ENCODE measurements at regions not wholly inside any gene's neighbourhood (a gene's known extent, or its start where the extent isn't known, plus 50 kb on each side); places are given as distances from the start of the nearest gene placed in this dataset.

DNA sequence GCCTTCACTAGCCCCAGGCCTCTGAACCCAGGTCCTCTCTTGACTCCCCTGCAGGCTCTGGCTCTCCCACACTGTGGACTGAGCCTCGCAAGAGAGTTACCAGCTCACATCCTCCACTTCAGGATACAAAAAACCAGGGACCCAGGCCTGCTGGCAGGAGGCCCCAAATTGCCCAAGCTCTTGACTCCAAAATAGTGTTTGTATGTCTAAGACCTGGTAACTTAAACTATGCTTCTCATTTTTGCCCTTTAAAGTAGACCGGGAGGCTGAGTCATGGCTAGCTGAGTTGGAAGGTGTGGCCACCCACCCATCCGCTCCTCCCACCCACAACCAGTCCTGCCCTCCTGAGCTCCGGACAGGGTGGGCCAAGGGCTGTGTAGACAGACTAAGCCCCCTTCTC is 250.0 kb downstream of the SOX9 start:
- Histone ChIP-seq H2AFZ (ENCODE audit: insufficient read depth, low read depth, low read length, poor library complexity, severe bottlenecking) (no peak overlapping the region), H3K27ac (ENCODE audit: low read depth in 1 of 2, low read length in 2 of 2) (no peak overlapping the region), H3K9ac (ENCODE audit: insufficient read depth, low read length, poor library complexity, severe bottlenecking) (no peak overlapping the region), H3K27me3 (ENCODE audit: control insufficient read depth in 2 of 2, insufficient read depth in 2 of 2, low read length in 2 of 2) (no peaks in the 10 kb centered on the region), H3K4me3 (replicated peaks in 1 of 3; ENCODE audit: low read depth in 2 of 3, low read length in 3 of 3) (no peak overlapping the region), H3K79me2 (ENCODE audit: insufficient read depth, low read length) (no peaks in the 10 kb centered on the region), H3K36me3 (replicated peaks in 1 of 2; ENCODE audit: control insufficient read depth in 1 of 2, insufficient read depth in 2 of 2, low read length in 2 of 2) (no peaks in the 10 kb centered on the region), H4K20me1 (ENCODE audit: insufficient read depth, low read length) (no peaks in the 10 kb centered on the region), H3K4me1 (ENCODE audit: control insufficient read depth in 1 of 2, insufficient read depth in 2 of 2, low read length in 2 of 2) (no peaks in the 10 kb centered on the region), H3K9me3 (replicated peaks in 1 of 2; ENCODE audit: control insufficient read depth in 1 of 2, insufficient read depth in 1 of 2, low read length in 2 of 2) (peaks cover 0 to 5% of the 10 kb centered on the region in 2 donors), H3K4me2 (replicated peaks; ENCODE audit: extremely low read depth, low read length, poor library complexity, severe bottlenecking) (no peak overlapping the region)
- Mint-ChIP-seq H3K27me3 (ENCODE audit: low read depth in 3 of 3) (peaks cover 1 to 3% (median 2%) of the 10 kb centered on the region in 3 donors), H3K36me3 (no peaks in the 10 kb centered on the region), H3K9me3 (peaks cover 2 to 33% (median 6%) of the 10 kb centered on the region in 7 donors), H3K27ac (no peak overlapping the region), H3K4me1 (no peaks in the 10 kb centered on the region), H3K4me3 (no peak overlapping the region)
- no peak for TF ChIP-seq CTCF (IDR thresholded peaks at IDR 0.05)
- intact Hi-C loops (cut with micrococcal nuclease) = no loop called here
- no peak for DNase-seq
- WGBS (ENCODE audit: insufficient coverage) = 92% methylated on average over 2 of the region's 4 CpGs

- Histone ChIP-seq H3K9ac (ENCODE audit: insufficient read depth, low read length, poor library complexity, severe bottlenecking) (no peak overlapping the region), H3K27me3 (ENCODE audit: control insufficient read depth in 2 of 2, insufficient read depth in 2 of 2, low read length in 2 of 2) (no peaks in the 10 kb centered on the region), H3K4me3 (replicated peaks in 1 of 3; ENCODE audit: low read depth in 2 of 3, low read length in 3 of 3) (no peak overlapping the region), H2AFZ (ENCODE audit: insufficient read depth, low read depth, low read length, poor library complexity, severe bottlenecking) (no peak overlapping the region), H3K9me3 (replicated peaks in 1 of 2; ENCODE audit: control insufficient read depth in 1 of 2, insufficient read depth in 1 of 2, low read length in 2 of 2) (peaks cover 0 to 3% of the 10 kb centered on the region in 2 donors), H3K79me2 (ENCODE audit: insufficient read depth, low read length) (no peaks in the 10 kb centered on the region), H3K36me3 (replicated peaks in 1 of 2; ENCODE audit: control insufficient read depth in 1 of 2, insufficient read depth in 2 of 2, low read length in 2 of 2) (no peaks in the 10 kb centered on the region), H3K27ac (ENCODE audit: low read depth in 1 of 2, low read length in 2 of 2) (no peak overlapping the region), H3K4me1 (ENCODE audit: control insufficient read depth in 1 of 2, insufficient read depth in 2 of 2, low read length in 2 of 2) (no peaks in the 10 kb centered on the region), H3K4me2 (replicated peaks; ENCODE audit: extremely low read depth, low read length, poor library complexity, severe bottlenecking) (no peak overlapping the region), H4K20me1 (ENCODE audit: insufficient read depth, low read length) (no peaks in the 10 kb centered on the region)
- Mint-ChIP-seq H3K27me3 (ENCODE audit: low read depth in 3 of 3) (peaks cover 1 to 3% (median 2%) of the 10 kb centered on the region in 3 donors), H3K9me3 (peaks cover 0 to 37% (median 7%) of the 10 kb centered on the region in 7 donors), H3K27ac (no peak overlapping the region), H3K4me1 (no peaks in the 10 kb centered on the region), H3K4me3 (no peak overlapping the region), H3K36me3 (no peaks in the 10 kb centered on the region)
- WGBS (ENCODE audit: insufficient coverage) = 96% methylated on average over 10 of the region's 10 CpGs
- intact Hi-C loops (cut with micrococcal nuclease) = no loop called here
- TF ChIP-seq CTCF (IDR thresholded peaks at IDR 0.05) = no peak
- DNase-seq = no peak
Measured at GRCh38 chr17:72372185-72372584, 251.4 kb downstream of the SOX9 start.
